Mesothelial cell of epicardium (in vitro differentiated cells): ENCODE measurements at regions not wholly inside any gene's neighbourhood (a gene's known extent, or its start where the extent isn't known, plus 50 kb on each side); places are given as distances from the start of the nearest gene placed in this dataset.

Experiments used
- DNase-seq, 2 experiments: peaks; one replicate each; pipeline ENCODE4 v3.0.0; 2021; ENCODE audit warnings: low spot score in 2 of 2; ENCODE audit not compliant: unreplicated experiment in 2 of 2
- H3K27ac Mint-ChIP-seq: 2 replicates; pipeline ENCODE4 v1.8.0; 2021; ENCODE audit warnings: mixed read lengths
- H3K27me3 Mint-ChIP-seq: 2 replicates; pipeline ENCODE4 v1.8.0; 2021; ENCODE audit warnings: low read depth, mixed read lengths
- H3K36me3 Mint-ChIP-seq: 2 replicates; pipeline ENCODE4 v1.8.0; 2021; ENCODE audit warnings: mixed read lengths
- H3K4me1 Mint-ChIP-seq: 2 replicates; pipeline ENCODE4 v1.8.0; 2021; ENCODE audit warnings: mixed read lengths
- H3K4me3 Mint-ChIP-seq: 2 replicates; pipeline ENCODE4 v1.8.0; 2021; ENCODE audit warnings: mild to moderate bottlenecking, moderate library complexity, mixed read lengths
- H3K9me3 Mint-ChIP-seq: 2 replicates; pipeline ENCODE4 v1.8.0; 2021; ENCODE audit warnings: mixed read lengths
- TF ChIP-seq, protein P1 (sequence below): fragments of 200-600 bp; sonication (generic); IDR thresholded peaks from one replicate; pipeline ENCODE4 v1.5.0; 2021; ENCODE audit warnings: antibody characterized with exemption; ENCODE audit not compliant: unreplicated experiment

DNA sequence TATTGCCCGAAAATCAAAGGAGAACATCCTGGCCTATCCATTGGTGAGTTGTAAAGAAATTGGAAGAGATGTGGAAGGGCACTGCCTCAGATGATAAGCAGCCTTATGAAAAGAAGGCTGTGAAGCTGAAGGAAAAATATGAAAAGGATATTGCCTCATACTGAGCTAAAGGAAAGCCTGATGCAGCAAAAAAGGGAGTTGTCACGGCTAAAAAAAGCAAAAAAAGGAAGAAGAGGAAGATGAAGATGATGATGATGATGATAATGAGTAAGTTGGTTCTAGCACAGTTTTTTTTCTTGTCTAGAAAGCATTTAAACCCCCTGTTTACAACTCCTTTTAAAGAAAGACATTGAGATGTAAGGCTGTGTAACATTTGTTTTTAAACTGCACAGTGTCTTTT is 59.8 kb upstream of the ZBED3 start:
- Mint-ChIP-seq H3K27ac (no peak overlapping the region), H3K36me3 (peaks cover 15% of the 10 kb centered on the region), H3K4me3 (no peak overlapping the region), H3K27me3 (no peaks in the 10 kb centered on the region), H3K9me3 (peaks cover 6% of the 10 kb centered on the region), H3K4me1 (no peaks in the 10 kb centered on the region)
- TF ChIP-seq, protein P1, sequence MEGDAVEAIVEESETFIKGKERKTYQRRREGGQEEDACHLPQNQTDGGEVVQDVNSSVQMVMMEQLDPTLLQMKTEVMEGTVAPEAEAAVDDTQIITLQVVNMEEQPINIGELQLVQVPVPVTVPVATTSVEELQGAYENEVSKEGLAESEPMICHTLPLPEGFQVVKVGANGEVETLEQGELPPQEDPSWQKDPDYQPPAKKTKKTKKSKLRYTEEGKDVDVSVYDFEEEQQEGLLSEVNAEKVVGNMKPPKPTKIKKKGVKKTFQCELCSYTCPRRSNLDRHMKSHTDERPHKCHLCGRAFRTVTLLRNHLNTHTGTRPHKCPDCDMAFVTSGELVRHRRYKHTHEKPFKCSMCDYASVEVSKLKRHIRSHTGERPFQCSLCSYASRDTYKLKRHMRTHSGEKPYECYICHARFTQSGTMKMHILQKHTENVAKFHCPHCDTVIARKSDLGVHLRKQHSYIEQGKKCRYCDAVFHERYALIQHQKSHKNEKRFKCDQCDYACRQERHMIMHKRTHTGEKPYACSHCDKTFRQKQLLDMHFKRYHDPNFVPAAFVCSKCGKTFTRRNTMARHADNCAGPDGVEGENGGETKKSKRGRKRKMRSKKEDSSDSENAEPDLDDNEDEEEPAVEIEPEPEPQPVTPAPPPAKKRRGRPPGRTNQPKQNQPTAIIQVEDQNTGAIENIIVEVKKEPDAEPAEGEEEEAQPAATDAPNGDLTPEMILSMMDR: no peak
- no peak for DNase-seq

DNA sequence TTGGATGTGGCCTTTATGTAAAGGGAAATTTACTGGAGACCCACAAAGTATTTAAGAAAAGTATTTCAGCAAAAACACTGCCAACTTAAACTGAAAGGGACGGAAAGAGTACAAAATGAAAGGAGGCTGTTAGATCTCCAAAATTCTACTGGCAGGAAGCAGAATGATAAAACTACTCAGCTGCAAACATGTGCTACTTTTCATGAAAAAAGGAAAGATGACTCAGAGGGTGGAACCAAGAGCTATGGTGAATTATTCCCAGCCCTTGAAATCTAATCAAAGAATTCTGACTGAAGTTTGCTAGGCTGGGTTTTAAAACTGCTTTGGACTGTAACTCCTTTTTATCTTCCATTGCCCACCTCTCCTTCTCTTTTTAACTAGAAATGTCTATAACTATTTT is 58.6 kb upstream of the ZBED3 start:
- Mint-ChIP-seq H3K4me3 (no peak overlapping the region), H3K9me3 (peaks cover 6% of the 10 kb centered on the region), H3K27ac (no peak overlapping the region), H3K36me3 (peaks cover 15% of the 10 kb centered on the region), H3K27me3 (no peaks in the 10 kb centered on the region), H3K4me1 (no peaks in the 10 kb centered on the region)
- TF ChIP-seq, protein P1: no peak
- DNase-seq: no peak

- Mint-ChIP-seq H3K4me3 (no peak overlapping the region), H3K27me3 (no peaks in the 10 kb centered on the region), H3K27ac (no peak overlapping the region), H3K9me3 (peaks cover 6% of the 10 kb centered on the region), H3K36me3 (peaks cover 15% of the 10 kb centered on the region), H3K4me1 (no peaks in the 10 kb centered on the region)
- no peak for DNase-seq
- TF ChIP-seq, protein P1: no peak
Observed at GRCh38 chr5:77144837-77145139, 57.7 kb upstream of the ZBED3 start.

GRCh38 chr5:77143998-77144836 is 57.1 kb upstream of the ZBED3 start:
- Mint-ChIP-seq H3K27ac (no peak overlapping the region), H3K9me3 (peaks cover 6% of the 10 kb centered on the region), H3K4me3 (no peak overlapping the region), H3K4me1 (peaks cover 3% of the 10 kb centered on the region), H3K36me3 (peaks cover 15% of the 10 kb centered on the region), H3K27me3 (no peaks in the 10 kb centered on the region)
- peak in 1 of 2 experiments; percentile 67 for DNase-seq
- TF ChIP-seq, protein P1: peak; percentile 81

GRCh38 chr5:77140350-77140749 is 53.3 kb upstream of the ZBED3 start:
- TF ChIP-seq, protein P1: no peak
- H3K4me1 Mint-ChIP-seq: peaks cover 7% of the 10 kb centered on the region
- H3K4me3 Mint-ChIP-seq: no peak overlapping the region
- peaks cover 3% of the 10 kb centered on the region for H3K9me3 Mint-ChIP-seq
- peaks cover 1% of the 10 kb centered on the region for H3K36me3 Mint-ChIP-seq
- H3K27me3 Mint-ChIP-seq: no peaks in the 10 kb centered on the region
- no peak overlapping the region for H3K27ac Mint-ChIP-seq
- no peak for DNase-seq
